Endothelial cell of umbilical vein (primary cell): ENCODE measurements at regions not wholly inside any gene's neighbourhood (a gene's known extent, or its start where the extent isn't known, plus 50 kb on each side); places are given as distances from the start of the nearest gene placed in this dataset.

Experiments
- BruUV-seq: library from RNA; stranded (reverse); fragments of 400-500 nt; replicated peaks from 2 replicates; lab custom pipeline; 2021; lab: Mats Ljungman, UMichigan
- CTCF ChIA-PET: fragments of 300-600, 350-600 bp; sonication (Branson Sonifier 250); formaldehyde crosslinking; loops from one replicate; lab custom pipeline; 2021; ENCODE audit warnings: antibody characterized with exemption, inconsistent platforms; lab: Charles Lee
- POLR2A ChIA-PET: fragments of 300-600, 350-600 bp; sonication (Branson Sonifier 250); formaldehyde crosslinking; loops from one replicate; lab custom pipeline; 2021; ENCODE audit warnings: antibody characterized with exemption, inconsistent platforms; lab: Charles Lee
- DNase-seq: peaks from one replicate; pipeline ENCODE4 v3.0.0-alpha.2; 2011; ENCODE audit warnings: low read depth, low spot score
- FAIRE-seq: peaks from 2 replicates; lab custom pipeline; 2011; peaks lifted over from hg19 to GRCh38; lab: Jason Lieb, UNC
- H2AFZ ChIP-seq: 2 replicates; pipeline ENCODE4 v1.6.0; 2012; ENCODE audit warnings: low read depth, low read length, control low read depth, inconsistent platforms
- H3K27ac ChIP-seq: 2 replicates; pipeline ENCODE4 v1.5.1; 2011; ENCODE audit warnings: low read depth, mild to moderate bottlenecking, control low read depth, low read length, moderate library complexity; ENCODE audit not compliant: insufficient read depth
- H3K27me3 ChIP-seq, 2 experiments: 2 replicates each; pipeline versions ENCODE4 v1.6.0 to v1.6.1; 2011; ENCODE audit warnings: low read length in 2 of 2, mixed read lengths in 1 of 2; ENCODE audit not compliant: control insufficient read depth in 2 of 2, insufficient read depth in 2 of 2
- H3K36me3 ChIP-seq, 2 experiments: 2 replicates in 1 of 2; 3 replicates in 1 of 2; pipeline ENCODE4 v1.5.1; 2011; ENCODE audit warnings: low read length in 2 of 2, mild to moderate bottlenecking in 1 of 2, moderate library complexity in 1 of 2; ENCODE audit not compliant: control insufficient read depth in 2 of 2, insufficient read depth in 2 of 2; ENCODE audit errors: extremely low read depth in 1 of 2
- H3K4me1 ChIP-seq: 3 replicates; pipeline ENCODE4 v1.5.1; 2011; ENCODE audit warnings: mild to moderate bottlenecking, low read length; ENCODE audit not compliant: control insufficient read depth, insufficient read depth; ENCODE audit errors: extremely low read depth
- H3K4me2 ChIP-seq: 2 replicates; pipeline ENCODE4 v1.6.1; 2011; ENCODE audit warnings: low read length, control low read depth, mixed read lengths; ENCODE audit not compliant: insufficient read depth
- H3K4me3 ChIP-seq, 3 experiments: fragments of 200-600 bp in 1 of 3; sonication (generic), shearing (Covaris generic) in 1 of 3; replicated peaks in 1 of 3; 2 replicates each; pipeline ENCODE4 v1.5.1; 2011 to 2016; ENCODE audit warnings: control low read depth in 3 of 3, low read length in 3 of 3, mild to moderate bottlenecking in 2 of 3, inconsistent platforms in 1 of 3, low read depth in 1 of 3, moderate library complexity in 1 of 3; ENCODE audit not compliant: insufficient read depth in 1 of 3
- H3K79me2 ChIP-seq: 2 replicates; pipeline ENCODE4 v1.6.0; 2012; ENCODE audit warnings: low read length, inconsistent platforms; ENCODE audit not compliant: control insufficient read depth, insufficient read depth
- H3K9ac ChIP-seq: replicated peaks from 2 replicates; pipeline ENCODE3; 2011; ENCODE audit warnings: low read length, control low read depth; ENCODE audit not compliant: insufficient read depth; ENCODE audit errors: extremely low read depth
- H3K9me1 ChIP-seq: replicated peaks from 3 replicates; pipeline ENCODE4 v1.6.0; 2011; ENCODE audit warnings: mild to moderate bottlenecking, low read length; ENCODE audit not compliant: control insufficient read depth, insufficient read depth; ENCODE audit errors: extremely low read depth
- H3K9me3 ChIP-seq: replicated peaks from 2 replicates; pipeline ENCODE4 v1.5.1; 2012; ENCODE audit warnings: low read length, inconsistent platforms; ENCODE audit not compliant: control insufficient read depth, insufficient read depth
- H4K20me1 ChIP-seq: replicated peaks from 2 replicates; pipeline ENCODE3; 2011; ENCODE audit warnings: mild to moderate bottlenecking, low read length; ENCODE audit not compliant: control insufficient read depth, insufficient read depth; ENCODE audit errors: extremely low read depth
- CTCF ChIP-seq, 2 donors: IDR thresholded peaks; 1 replicate in 1 of 2; 2 replicates in 1 of 2; pipeline ENCODE4 v1.5.1; 2011; ENCODE audit warnings: low read length in 2 of 2, mild to moderate bottlenecking in 2 of 2, moderate library complexity in 2 of 2, control low read depth in 1 of 2, inconsistent platforms in 1 of 2, low read depth in 1 of 2; ENCODE audit not compliant: insufficient read depth in 1 of 2; ENCODE audit errors: extremely low read depth in 1 of 2
- EZH2 ChIP-seq: IDR thresholded peaks from 2 replicates; pipeline ENCODE4 v1.6.1; 2012; ENCODE audit warnings: borderline replicate concordance, low read depth, mild to moderate bottlenecking, moderate library complexity, low read length, inconsistent platforms; ENCODE audit not compliant: severe bottlenecking
- FOS ChIP-seq: IDR thresholded peaks from 2 replicates; pipeline ENCODE4 v1.6.1; 2011; ENCODE audit warnings: mild to moderate bottlenecking, low read length, moderate library complexity, borderline replicate concordance; ENCODE audit not compliant: insufficient read depth
- GATA2 ChIP-seq: IDR thresholded peaks from 2 replicates; pipeline ENCODE4 v1.7.0; 2011; ENCODE audit warnings: low read depth, mild to moderate bottlenecking, moderate library complexity, mixed read lengths, low read length; ENCODE audit not compliant: insufficient read length, insufficient read depth
- JUN ChIP-seq: IDR thresholded peaks from 2 replicates; pipeline ENCODE4 v1.6.1; 2011; ENCODE audit warnings: borderline replicate concordance, low read depth; ENCODE audit not compliant: insufficient read length, insufficient read depth
- MAX ChIP-seq: IDR thresholded peaks from 2 replicates; pipeline ENCODE4 v1.6.1; 2011; ENCODE audit not compliant: insufficient read depth, insufficient read length
- MYC ChIP-seq: IDR thresholded peaks from one replicate; pipeline ENCODE4 v1.6.1; 2011; ENCODE audit warnings: mild to moderate bottlenecking, low read depth, low read length
- POLR2A ChIP-seq: IDR thresholded peaks from 2 replicates; pipeline ENCODE4 v1.6.1; 2012; ENCODE audit warnings: low read depth, mild to moderate bottlenecking, control low read depth, low read length
- POLR2AphosphoS5 ChIP-seq: IDR thresholded peaks from 2 replicates; pipeline ENCODE4 v1.6.1; 2012; ENCODE audit warnings: low read depth, mild to moderate bottlenecking, control low read depth, low read length, moderate library complexity; ENCODE audit not compliant: insufficient read depth
- dilution Hi-C: fragments of 300-500 bp; cut with MboI; formaldehyde crosslinking; loops from one replicate; pipeline ENCODE4 v1.15.0; 2019; ENCODE audit warnings: low sequenced_read_pairs; ENCODE audit not compliant: extremely low pct_ligation_motif_present
- intact Hi-C: fragments of 100-400 bp; cut with micrococcal nuclease; formaldehyde crosslinking; loops from one replicate; pipeline ENCODE4 v1.10.0; 2022

GRCh38 chr5:3400659-3401058 lies 195.0 kb upstream of the IRX1 start:
- BruUV-seq: no TSS peak
- no peaks in the 10 kb centered on the region for H3K36me3 ChIP-seq
- no peaks in the 10 kb centered on the region for H3K4me1 ChIP-seq
- H3K27ac ChIP-seq: no peak overlapping the region
- no peak for TF ChIP-seq GATA2
- TF ChIP-seq POLR2A: no peak
- no peak for TF ChIP-seq EZH2
- no peak for TF ChIP-seq FOS
- TF ChIP-seq CTCF (IDR thresholded peaks at IDR 0.05; ENCODE audit: extremely low read depth in 1 of 2, insufficient read depth in 1 of 2, low read depth in 1 of 2, low read length in 2 of 2): no peak
- no peak for TF ChIP-seq MAX
- TF ChIP-seq POLR2AphosphoS5: no peak
- TF ChIP-seq JUN: no peak
- TF ChIP-seq MYC: no peak
- H3K79me2 ChIP-seq: no peaks in the 10 kb centered on the region
- dilution Hi-C loops (no loop called here), intact Hi-C loops (no loop called here)
- H2AFZ ChIP-seq: no peak overlapping the region
- H3K9me3 ChIP-seq: no peaks in the 10 kb centered on the region
- H3K9me1 ChIP-seq: no peaks in the 10 kb centered on the region
- H3K4me3 ChIP-seq: no peak overlapping the region
- H4K20me1 ChIP-seq: no peaks in the 10 kb centered on the region
- H3K9ac ChIP-seq: no peak overlapping the region
- ChIA-PET CTCF (no interaction called here), POLR2A (no interaction called here)
- no peak overlapping the region for H3K4me2 ChIP-seq
- FAIRE-seq (no peak), DNase-seq (no peak)
- no peaks in the 10 kb centered on the region for H3K27me3 ChIP-seq
